GM21786 (cell line): ENCODE measurements at regions not wholly inside any gene's neighbourhood (a gene's known extent, or its start where the extent isn't known, plus 50 kb on each side); places are given as distances from the start of the nearest gene placed in this dataset.
A peak's percentile ranks its signal among the peaks of the same experiment; 100 is the strongest.

ENCODE experiments used
- ATAC-seq: cut with Tn5 transposase; IDR thresholded peaks from one replicate; pipeline ENCODE4 v1.9.1; 2021; ENCODE audit not compliant: unreplicated experiment

- ATAC-seq = no peak
Observed at GRCh38 chr3:83882701-83883100, 1076.1 kb upstream of the CADM2 start.

- ATAC-seq = no peak
Observed at GRCh38 chr3:83890039-83890762, 1068.6 kb upstream of the CADM2 start.

- ATAC-seq = no peak
Observed at GRCh38 chr3:83890763-83891135, 1068.0 kb upstream of the CADM2 start.

GRCh38 chr3:83894223-83894622 lies 1064.6 kb upstream of the CADM2 start:
- no peak for ATAC-seq

- ATAC-seq = no peak
Observed at GRCh38 chr3:83895892-83896291, 1062.9 kb upstream of the CADM2 start.

GRCh38 chr3:83902787-83903533 lies 1055.8 kb upstream of the CADM2 start:
- ATAC-seq = no peak

GRCh38 chr3:83913381-83913780 lies 1045.4 kb upstream of the CADM2 start:
- ATAC-seq = no peak

GRCh38 chr3:83926291-83926690 lies 1032.5 kb upstream of the CADM2 start:
- no peak for ATAC-seq

GRCh38 chr3:83928391-83928790 lies 1030.4 kb upstream of the CADM2 start:
- ATAC-seq = peak; percentile 62

- no peak for ATAC-seq
Observed at GRCh38 chr3:83928903-83929302, 1029.9 kb upstream of the CADM2 start.

GRCh38 chr3:83934192-83935021 lies 1024.4 kb upstream of the CADM2 start:
- ATAC-seq = peak; percentile 58

GRCh38 chr3:83938491-83938890 lies 1020.3 kb upstream of the CADM2 start:
- ATAC-seq = no peak

- ATAC-seq = no peak
Observed at GRCh38 chr3:83941990-83942745, 1016.6 kb upstream of the CADM2 start.

- ATAC-seq = no peak
Observed at GRCh38 chr3:83946049-83946448, 1012.7 kb upstream of the CADM2 start.

GRCh38 chr3:83946554-83946953 lies 1012.2 kb upstream of the CADM2 start:
- no peak for ATAC-seq

- no peak for ATAC-seq
Observed at GRCh38 chr3:83948771-83949170, 1010.0 kb upstream of the CADM2 start.

- no peak for ATAC-seq
Observed at GRCh38 chr3:83953417-83954089, 1005.2 kb upstream of the CADM2 start.

- ATAC-seq = no peak
Observed at GRCh38 chr3:83956431-83956830, 1002.4 kb upstream of the CADM2 start.

GRCh38 chr3:83968356-83968755 lies 990.4 kb upstream of the CADM2 start:
- ATAC-seq = no peak

- no peak for ATAC-seq
Observed at GRCh38 chr3:83971666-83972065, 987.1 kb upstream of the CADM2 start.
